Trophoblast cell (in vitro differentiated cells and primary cell): ENCODE measurements at regions not wholly inside any gene's neighbourhood (a gene's known extent, or its start where the extent isn't known, plus 50 kb on each side); places are given as distances from the start of the nearest gene placed in this dataset.

Source experiments
- DNase-seq, 2 donors: peaks; one replicate each; pipeline ENCODE4 v3.0.0-alpha.2; 2016
- H2AFZ ChIP-seq: 2 replicates; pipeline ENCODE4 v1.6.1; 2013; ENCODE audit warnings: low read length, moderate library complexity, mild to moderate bottlenecking; ENCODE audit not compliant: insufficient read depth, poor library complexity
- H2AK5ac ChIP-seq: 2 replicates; pipeline ENCODE4 v1.6.1; 2013; ENCODE audit warnings: mild to moderate bottlenecking, low read length
- H2BK120ac ChIP-seq: 2 replicates; pipeline ENCODE4 v1.6.1; 2013; ENCODE audit warnings: low read length, mild to moderate bottlenecking, moderate library complexity; ENCODE audit not compliant: insufficient read depth, poor library complexity
- H2BK12ac ChIP-seq: 2 replicates; pipeline ENCODE4 v1.6.1; 2013; ENCODE audit warnings: mild to moderate bottlenecking, low read length, moderate library complexity
- H2BK5ac ChIP-seq: 2 replicates; pipeline ENCODE4 v1.6.1; 2013; ENCODE audit warnings: low read length, low read depth, moderate library complexity, mild to moderate bottlenecking; ENCODE audit not compliant: poor library complexity
- H3K14ac ChIP-seq: 2 replicates; pipeline ENCODE4 v1.6.1; 2013; ENCODE audit warnings: mild to moderate bottlenecking, low read length
- H3K18ac ChIP-seq: 2 replicates; pipeline ENCODE4 v1.6.1; 2013; ENCODE audit warnings: mild to moderate bottlenecking, low read length
- H3K23ac ChIP-seq: 2 replicates; pipeline ENCODE4 v1.6.1; 2013; ENCODE audit warnings: low read length
- H3K27ac ChIP-seq: 2 replicates; pipeline ENCODE4 v1.5.1; 2013; ENCODE audit warnings: low read depth, mild to moderate bottlenecking, inconsistent platforms, low read length, moderate library complexity
- H3K27me3 ChIP-seq: 2 replicates; pipeline ENCODE4 v1.6.1; 2013; ENCODE audit warnings: inconsistent platforms, mild to moderate bottlenecking, low read length, moderate library complexity; ENCODE audit not compliant: insufficient read depth
- H3K36me3 ChIP-seq, 2 experiments: 1 replicate in 1 of 2; 2 replicates in 1 of 2; pipeline ENCODE4 v1.6.1; 2013; ENCODE audit warnings: low read length in 2 of 2, mild to moderate bottlenecking in 2 of 2, moderate library complexity in 1 of 2; ENCODE audit not compliant: insufficient read depth in 2 of 2, control insufficient read depth in 1 of 2
- H3K4ac ChIP-seq: 2 replicates; pipeline ENCODE4 v1.6.1; 2013; ENCODE audit warnings: low read depth, mild to moderate bottlenecking, low read length, moderate library complexity
- H3K4me1 ChIP-seq, 2 experiments: 1 replicate in 1 of 2; 2 replicates in 1 of 2; pipeline ENCODE4 v1.6.1; 2013; ENCODE audit warnings: low read length in 2 of 2, mild to moderate bottlenecking in 2 of 2, moderate library complexity in 1 of 2; ENCODE audit not compliant: insufficient read depth in 2 of 2, control insufficient read depth in 1 of 2
- H3K4me2 ChIP-seq: 2 replicates; pipeline ENCODE4 v1.6.1; 2013; ENCODE audit warnings: inconsistent platforms, mild to moderate bottlenecking, low read length, moderate library complexity
- H3K4me3 ChIP-seq: 2 replicates; pipeline ENCODE4 v1.5.1; 2013; ENCODE audit warnings: mild to moderate bottlenecking, low read depth, low read length, inconsistent platforms
- H3K79me1 ChIP-seq: one replicate; pipeline ENCODE4 v1.6.1; 2013; ENCODE audit warnings: low read length
- H3K79me2 ChIP-seq: 2 replicates; pipeline ENCODE4 v1.6.1; 2013; ENCODE audit warnings: low read length, mild to moderate bottlenecking; ENCODE audit not compliant: control insufficient read depth, insufficient read depth, poor library complexity
- H3K9ac ChIP-seq: 2 replicates; pipeline ENCODE4 v1.6.1; 2013; ENCODE audit warnings: mild to moderate bottlenecking, low read length
- H3K9me3 ChIP-seq: 2 replicates; pipeline ENCODE4 v1.6.1; 2013; ENCODE audit warnings: low read depth, mild to moderate bottlenecking, control low read depth, inconsistent platforms, low read length; ENCODE audit not compliant: insufficient read depth
- H4K12ac ChIP-seq: 2 replicates; pipeline ENCODE4 v1.6.1; 2013; ENCODE audit warnings: low read depth, mild to moderate bottlenecking, low read length, moderate library complexity
- H4K8ac ChIP-seq: 2 replicates; pipeline ENCODE4 v1.6.1; 2013; ENCODE audit warnings: low read depth, mild to moderate bottlenecking, low read length, moderate library complexity
- H4K91ac ChIP-seq: one replicate; pipeline ENCODE4 v1.6.1; 2013; ENCODE audit warnings: low read depth, mild to moderate bottlenecking, low read length, moderate library complexity
- WGBS: extraction: QIAGEN DNeasy Blood & Tissue Kit; methylation state at CpG from one replicate; pipeline ENCODE4 v1.1.7; 2013; ENCODE audit warnings: missing lambda C conversion rate; ENCODE audit not compliant: insufficient read length, insufficient coverage; ENCODE audit errors: extremely low coverage; 5-methylcytosine and 5-hydroxymethylcytosine counted together

GRCh38 chr22:47281126-47282106, 519.0 kb downstream of the TBC1D22A start:
- Histone ChIP-seq H3K4me1 (no peaks in the 10 kb centered on the region), H3K9me3 (peaks cover 80% of the 10 kb centered on the region), H3K4me2 (no peak overlapping the region), H2BK120ac (no peak overlapping the region), H4K12ac (no peak overlapping the region), H3K23ac (no peak overlapping the region), H2AFZ (no peak overlapping the region), H3K18ac (no peak overlapping the region), H3K4me3 (no peak overlapping the region), H2BK12ac (no peak overlapping the region), H2BK5ac (no peak overlapping the region), H3K9ac (no peak overlapping the region), H4K8ac (no peak overlapping the region), H3K79me2 (no peaks in the 10 kb centered on the region), H3K27ac (no peak overlapping the region), H4K91ac (no peak overlapping the region), H3K36me3 (no peaks in the 10 kb centered on the region), H3K14ac (no peak overlapping the region), H3K79me1 (no peaks in the 10 kb centered on the region), H2AK5ac (no peak overlapping the region), H3K4ac (no peak overlapping the region), H3K27me3 (peaks cover 3% of the 10 kb centered on the region)
- no peak for DNase-seq
- no CpG with 5 or more reads among the region's 20 CpGs for WGBS

- Histone ChIP-seq H2BK5ac (no peak overlapping the region), H3K9ac (no peak overlapping the region), H4K8ac (no peak overlapping the region), H2AFZ (no peak overlapping the region), H3K14ac (no peak overlapping the region), H3K18ac (no peak overlapping the region), H3K79me2 (no peaks in the 10 kb centered on the region), H2AK5ac (no peak overlapping the region), H3K9me3 (peaks cover 80% of the 10 kb centered on the region), H4K91ac (no peak overlapping the region), H3K4ac (no peak overlapping the region), H3K4me3 (no peak overlapping the region), H4K12ac (no peak overlapping the region), H3K27ac (no peak overlapping the region), H3K23ac (no peak overlapping the region), H3K4me2 (no peak overlapping the region), H3K36me3 (no peaks in the 10 kb centered on the region), H3K79me1 (no peaks in the 10 kb centered on the region), H3K27me3 (peaks cover 3% of the 10 kb centered on the region), H2BK12ac (no peak overlapping the region), H2BK120ac (no peak overlapping the region), H3K4me1 (no peaks in the 10 kb centered on the region)
- no peak for DNase-seq
- WGBS: no CpG with 5 or more reads among the region's 6 CpGs
Observed at GRCh38 chr22:47280301-47280700, 517.9 kb downstream of the TBC1D22A start.

- no peak overlapping the region for H3K4ac ChIP-seq
- H3K27me3 ChIP-seq: peaks cover 3% of the 10 kb centered on the region
- no peak overlapping the region for H3K27ac ChIP-seq
- no peaks in the 10 kb centered on the region for H3K79me1 ChIP-seq
- no peak overlapping the region for H4K8ac ChIP-seq
- H4K12ac ChIP-seq: no peak overlapping the region
- WGBS: no CpG with 5 or more reads among the region's 11 CpGs
- H2AK5ac ChIP-seq: no peak overlapping the region
- H3K4me1 ChIP-seq: no peaks in the 10 kb centered on the region
- H2BK12ac ChIP-seq: no peak overlapping the region
- H3K79me2 ChIP-seq: no peaks in the 10 kb centered on the region
- no peaks in the 10 kb centered on the region for H3K36me3 ChIP-seq
- H3K14ac ChIP-seq: no peak overlapping the region
- peaks cover 81% of the 10 kb centered on the region for H3K9me3 ChIP-seq
- no peak overlapping the region for H4K91ac ChIP-seq
- no peak overlapping the region for H3K4me3 ChIP-seq
- H3K4me2 ChIP-seq: no peak overlapping the region
- no peak overlapping the region for H2AFZ ChIP-seq
- H2BK120ac ChIP-seq: no peak overlapping the region
- DNase-seq: no peak
- H3K23ac ChIP-seq: no peak overlapping the region
- H2BK5ac ChIP-seq: no peak overlapping the region
- H3K18ac ChIP-seq: no peak overlapping the region
- H3K9ac ChIP-seq: no peak overlapping the region
Observed at GRCh38 chr22:47279746-47280145, 517.3 kb downstream of the TBC1D22A start.

- Histone ChIP-seq H3K79me2 (no peaks in the 10 kb centered on the region), H3K4me3 (no peak overlapping the region), H3K9ac (no peak overlapping the region), H3K4ac (no peak overlapping the region), H3K9me3 (peaks cover 79% of the 10 kb centered on the region), H4K91ac (no peak overlapping the region), H2BK120ac (no peak overlapping the region), H3K36me3 (no peaks in the 10 kb centered on the region), H4K12ac (no peak overlapping the region), H3K27me3 (peaks cover 3% of the 10 kb centered on the region), H2BK5ac (no peak overlapping the region), H3K23ac (no peak overlapping the region), H4K8ac (no peak overlapping the region), H3K18ac (no peak overlapping the region), H2AFZ (no peak overlapping the region), H2AK5ac (no peak overlapping the region), H3K14ac (no peak overlapping the region), H3K79me1 (no peaks in the 10 kb centered on the region), H2BK12ac (no peak overlapping the region), H3K27ac (no peak overlapping the region), H3K4me2 (no peak overlapping the region), H3K4me1 (no peaks in the 10 kb centered on the region)
- no CpG with 5 or more reads among the region's 8 CpGs for WGBS
- no peak for DNase-seq
Observed at GRCh38 chr22:47279337-47279736, 516.9 kb downstream of the TBC1D22A start.
